ENCODE measurements at regions not wholly inside any gene's neighbourhood (a gene's known extent, or its start where the extent isn't known, plus 50 kb on each side); places are given as distances from the start of the nearest gene placed in this dataset.
A peak's percentile ranks its signal among the peaks of the same experiment; 100 is the strongest.
"Not testable (repeated sequence)": the region's sequence is repeated elsewhere in the genome, so short reads cannot be mapped to it uniquely, and the experiment has no call there.

GRCh38 chr13:24997367-24997967, 98.5 kb upstream of the PABPC3 start:
- DNase-seq (ENCODE audit: low spot score in 2 of 2) = no peak

DNA sequence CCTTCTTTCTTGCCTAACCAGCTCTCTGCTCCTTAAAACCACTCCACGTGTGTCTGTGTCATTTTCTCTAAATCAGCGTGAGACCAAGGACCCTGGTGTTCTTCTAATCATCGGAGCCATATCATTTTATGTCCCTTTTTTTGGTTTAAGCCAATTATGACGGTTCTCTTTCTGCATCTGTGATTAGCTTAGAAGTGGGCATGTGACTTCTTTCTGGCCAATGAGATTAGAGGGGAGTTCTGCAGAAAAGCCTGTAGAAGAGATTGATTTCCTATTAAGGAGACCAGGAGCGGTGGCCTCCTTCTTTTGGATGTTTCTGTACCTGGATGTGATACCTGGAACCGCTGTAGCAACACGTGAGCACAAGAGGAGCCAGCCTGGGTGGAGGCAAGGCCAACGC, 97.5 kb upstream of the PABPC3 start:
- intact Hi-C loops (cut with DNase I) = loop anchor here (10.0 kb wide), 2 partner anchors 116 to 286 kb away; partner anchors contain the start of gene MTMR6
- no peak overlapping the region for H3K4me3 ChIP-seq
- no peaks in the 10 kb centered on the region for H3K27me3 ChIP-seq
- DNase-seq (ENCODE audit: low spot score in 2 of 2) = no peak
- TF ChIP-seq, protein P1, sequence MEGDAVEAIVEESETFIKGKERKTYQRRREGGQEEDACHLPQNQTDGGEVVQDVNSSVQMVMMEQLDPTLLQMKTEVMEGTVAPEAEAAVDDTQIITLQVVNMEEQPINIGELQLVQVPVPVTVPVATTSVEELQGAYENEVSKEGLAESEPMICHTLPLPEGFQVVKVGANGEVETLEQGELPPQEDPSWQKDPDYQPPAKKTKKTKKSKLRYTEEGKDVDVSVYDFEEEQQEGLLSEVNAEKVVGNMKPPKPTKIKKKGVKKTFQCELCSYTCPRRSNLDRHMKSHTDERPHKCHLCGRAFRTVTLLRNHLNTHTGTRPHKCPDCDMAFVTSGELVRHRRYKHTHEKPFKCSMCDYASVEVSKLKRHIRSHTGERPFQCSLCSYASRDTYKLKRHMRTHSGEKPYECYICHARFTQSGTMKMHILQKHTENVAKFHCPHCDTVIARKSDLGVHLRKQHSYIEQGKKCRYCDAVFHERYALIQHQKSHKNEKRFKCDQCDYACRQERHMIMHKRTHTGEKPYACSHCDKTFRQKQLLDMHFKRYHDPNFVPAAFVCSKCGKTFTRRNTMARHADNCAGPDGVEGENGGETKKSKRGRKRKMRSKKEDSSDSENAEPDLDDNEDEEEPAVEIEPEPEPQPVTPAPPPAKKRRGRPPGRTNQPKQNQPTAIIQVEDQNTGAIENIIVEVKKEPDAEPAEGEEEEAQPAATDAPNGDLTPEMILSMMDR (IDR thresholded peaks at IDR 0.05) = no peak
- H3K4me1 ChIP-seq = no peaks in the 10 kb centered on the region
- no peaks in the 10 kb centered on the region for H3K36me3 ChIP-seq
- H3K27ac ChIP-seq = no peak overlapping the region
- no peaks in the 10 kb centered on the region for H3K9me3 ChIP-seq

More at GRCh38 chr13:24997367-24997967, 98.5 kb upstream of the PABPC3 start:
- no peak overlapping the region for H3K4me3 ChIP-seq
- TF ChIP-seq, protein P1 (IDR thresholded peaks at IDR 0.05) = peak in 2 of 3 experiments; percentile 73 to 74
- H3K9me3 ChIP-seq = no peaks in the 10 kb centered on the region
- intact Hi-C loops (cut with DNase I) = loop anchor here (2.0 to 10.0 kb wide), 3 partner anchors 75 to 287 kb away; partner anchors contain the start of gene MTMR6
- no peaks in the 10 kb centered on the region for H3K4me1 ChIP-seq
- no peaks in the 10 kb centered on the region for H3K36me3 ChIP-seq
- H3K27me3 ChIP-seq = no peaks in the 10 kb centered on the region
- no peak overlapping the region for H3K27ac ChIP-seq

DNA sequence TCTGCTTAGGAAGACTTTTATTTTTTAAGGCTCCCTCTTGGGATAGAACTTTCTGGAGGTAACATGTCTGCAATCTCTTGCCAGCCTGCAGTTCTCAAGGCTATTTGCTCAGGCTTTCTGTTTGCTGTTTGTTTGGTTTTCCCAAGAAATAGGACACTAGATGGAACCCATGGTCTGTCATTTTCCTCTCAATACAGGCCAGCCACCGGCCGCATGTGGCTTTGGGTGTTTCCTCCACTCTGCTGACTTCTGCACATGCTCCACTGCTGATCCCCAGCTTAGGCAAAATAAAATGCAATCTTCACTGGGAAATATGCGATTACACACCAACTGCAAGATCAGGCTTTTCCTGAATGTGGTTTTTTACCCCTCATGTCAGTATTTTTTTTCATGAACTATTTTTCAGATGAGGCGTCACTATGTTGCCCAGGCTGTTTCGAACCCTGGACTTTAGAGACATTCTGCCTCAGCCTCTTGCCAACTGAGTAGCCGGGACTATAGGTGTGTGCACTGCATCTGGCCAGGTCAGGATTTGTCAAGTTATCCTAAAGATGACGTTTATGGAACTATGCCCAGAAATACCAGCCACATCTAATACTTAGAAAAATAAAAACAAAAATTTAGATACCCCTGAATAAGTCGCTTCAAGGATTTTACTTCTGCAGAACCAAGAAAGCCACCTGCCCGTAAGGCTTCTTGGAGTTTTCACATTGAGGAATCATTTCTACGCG, 94.3 kb upstream of the PABPC3 start:
- no peak for DNase-seq (ENCODE audit: low spot score in 2 of 2)

GRCh38 chr13:25002311-25002710, 93.6 kb upstream of the PABPC3 start:
- TF ChIP-seq, protein P1 (IDR thresholded peaks at IDR 0.05) = peak in 1 of 3 experiments; percentile 16
- DNase-seq (ENCODE audit: low spot score in 2 of 2); H3K4me3 ChIP-seq; H3K27me3 ChIP-seq; H3K9me3 ChIP-seq; H3K36me3 ChIP-seq; intact Hi-C loops (cut with DNase I); H3K4me1 ChIP-seq; H3K27ac ChIP-seq: not testable (repeated sequence)

More for the DNA sequence above, 94.3 kb upstream of the PABPC3 start:
- no peak overlapping the region for H3K27ac ChIP-seq
- TF ChIP-seq, protein P1 (IDR thresholded peaks at IDR 0.05) = no peak
- no peaks in the 10 kb centered on the region for H3K36me3 ChIP-seq
- H3K4me3 ChIP-seq = no peak overlapping the region
- intact Hi-C loops (cut with DNase I) = no loop called here
- no peaks in the 10 kb centered on the region for H3K9me3 ChIP-seq
- H3K4me1 ChIP-seq = no peaks in the 10 kb centered on the region
- no peaks in the 10 kb centered on the region for H3K27me3 ChIP-seq

- not testable (repeated sequence) for H3K27ac ChIP-seq; H3K9me3 ChIP-seq; H3K4me3 ChIP-seq; H3K27me3 ChIP-seq; DNase-seq (ENCODE audit: low spot score in 2 of 2); H3K4me1 ChIP-seq; H3K36me3 ChIP-seq
- intact Hi-C loops (cut with DNase I) = loop anchor here (2.0 kb wide), 1 partner anchor 32 kb away; no protein-coding TSS in a partner anchor
Measured at GRCh38 chr13:25004489-25004888, 91.4 kb upstream of the PABPC3 start.

GRCh38 chr13:25005050-25005497, 90.9 kb upstream of the PABPC3 start:
- H3K9me3 ChIP-seq; H3K27me3 ChIP-seq; H3K36me3 ChIP-seq; H3K4me1 ChIP-seq; H3K4me3 ChIP-seq; H3K27ac ChIP-seq; DNase-seq (ENCODE audit: low spot score in 2 of 2): not testable (repeated sequence)
- intact Hi-C loops (cut with DNase I) = loop anchor here (2.0 kb wide), 1 partner anchor 32 kb away; no protein-coding TSS in a partner anchor

- intact Hi-C loops (cut with DNase I); H3K27me3 ChIP-seq; H3K4me3 ChIP-seq; H3K36me3 ChIP-seq; DNase-seq (ENCODE audit: low spot score in 2 of 2); H3K9me3 ChIP-seq; H3K27ac ChIP-seq; H3K4me1 ChIP-seq: not testable (repeated sequence)
Measured at GRCh38 chr13:25007389-25007788, 88.5 kb upstream of the PABPC3 start.

DNA sequence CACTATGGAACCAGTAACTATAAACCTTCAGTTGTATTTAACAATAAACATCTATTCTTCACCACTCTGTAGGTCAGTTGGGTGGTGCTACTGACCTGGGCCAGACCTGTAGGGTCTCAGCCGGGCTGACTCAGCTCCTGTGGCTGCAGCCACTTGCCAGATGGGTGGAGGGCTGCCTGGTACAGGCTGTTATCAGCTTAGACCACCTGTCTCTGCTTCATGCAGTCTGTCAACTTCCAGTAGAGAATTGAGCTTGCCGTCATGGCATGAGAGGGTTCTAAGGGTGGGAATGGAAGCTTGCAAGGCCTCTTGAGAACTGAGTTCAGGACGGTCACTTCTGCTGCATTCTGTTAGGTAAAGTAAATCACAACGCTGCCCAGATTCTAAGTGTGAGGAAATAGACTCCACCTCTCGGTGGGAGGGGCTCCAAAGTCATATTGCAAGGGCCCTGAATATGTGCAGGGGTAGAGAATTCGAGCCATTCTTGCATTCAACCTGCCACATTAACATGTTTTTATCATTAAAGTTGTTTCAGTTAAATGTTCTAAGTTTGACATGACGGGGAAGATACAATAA, 81.5 kb upstream of the PABPC3 start:
- DNase-seq (ENCODE audit: low spot score in 2 of 2); H3K4me1 ChIP-seq; H3K36me3 ChIP-seq; H3K4me3 ChIP-seq; H3K9me3 ChIP-seq; H3K27me3 ChIP-seq; intact Hi-C loops (cut with DNase I); H3K27ac ChIP-seq: not testable (repeated sequence)

DNA sequence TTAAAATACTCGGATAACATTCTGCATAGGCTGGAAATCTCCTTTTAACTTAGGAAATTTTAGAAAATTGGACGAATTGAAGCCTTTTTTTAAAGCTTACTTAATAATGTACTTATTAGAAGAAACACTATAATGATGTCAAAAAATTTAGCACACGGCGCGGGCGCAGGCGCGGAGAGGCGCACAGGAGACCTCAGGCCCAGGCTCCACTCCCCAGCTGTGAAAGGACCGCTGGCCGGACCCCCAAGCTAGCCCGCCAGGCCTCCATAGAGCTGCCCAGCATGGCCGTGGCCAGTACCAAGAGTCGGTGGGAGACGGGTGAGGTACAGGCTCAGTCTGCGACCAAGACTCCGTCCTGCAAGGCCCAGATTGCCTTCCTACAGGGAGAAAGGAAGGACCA, 78.8 kb upstream of the PABPC3 start:
- H3K36me3 ChIP-seq; H3K27me3 ChIP-seq; H3K9me3 ChIP-seq; intact Hi-C loops (cut with DNase I); H3K4me1 ChIP-seq; DNase-seq (ENCODE audit: low spot score in 2 of 2); H3K27ac ChIP-seq; H3K4me3 ChIP-seq: not testable (repeated sequence)
